ENCODE measurements at regions not wholly inside any gene's neighbourhood (a gene's known extent, or its start where the extent isn't known, plus 50 kb on each side); places are given as distances from the start of the nearest gene placed in this dataset.

- DNase-seq (ENCODE audit: low read depth): no peak
Observed at GRCh38 chr6:44560458-44561059, 173.1 kb downstream of the CDC5L start.

GRCh38 chr6:44561060-44561623 lies 173.6 kb downstream of the CDC5L start:
- no peak for DNase-seq (ENCODE audit: low read depth)

- no peak for DNase-seq (ENCODE audit: low read depth)
Observed at GRCh38 chr6:44561832-44562665, 174.5 kb downstream of the CDC5L start.

GRCh38 chr6:44563397-44563796 lies 175.9 kb downstream of the CDC5L start:
- no peak for DNase-seq (ENCODE audit: low read depth)

GRCh38 chr6:44564906-44565524 lies 177.5 kb downstream of the CDC5L start:
- no peak for DNase-seq (ENCODE audit: low read depth)

GRCh38 chr6:44567406-44567805 lies 179.9 kb downstream of the CDC5L start:
- DNase-seq (ENCODE audit: low read depth): no peak

GRCh38 chr6:44569131-44569530 lies 181.6 kb downstream of the CDC5L start:
- no peak for DNase-seq (ENCODE audit: low read depth)

GRCh38 chr6:44569931-44570385 lies 182.5 kb downstream of the CDC5L start:
- no peak for DNase-seq (ENCODE audit: low read depth)

GRCh38 chr6:44571510-44571909 lies 184.0 kb downstream of the CDC5L start:
- DNase-seq (ENCODE audit: low read depth): no peak

GRCh38 chr6:44572346-44572745 lies 184.8 kb downstream of the CDC5L start:
- DNase-seq (ENCODE audit: low read depth): no peak

- DNase-seq (ENCODE audit: low read depth): no peak
Observed at GRCh38 chr6:44575644-44576043, 188.1 kb downstream of the CDC5L start.

GRCh38 chr6:44576132-44576631 lies 188.7 kb downstream of the CDC5L start:
- DNase-seq (ENCODE audit: low read depth): no peak

- no peak for DNase-seq (ENCODE audit: low read depth)
Observed at GRCh38 chr6:44580901-44581300, 193.4 kb downstream of the CDC5L start.

GRCh38 chr6:44582930-44583329 lies 195.4 kb downstream of the CDC5L start:
- DNase-seq (ENCODE audit: low read depth): no peak

- DNase-seq (ENCODE audit: low read depth): no peak
Observed at GRCh38 chr6:44590471-44590870, 203.0 kb downstream of the CDC5L start.

GRCh38 chr6:44593539-44593944 lies 206.0 kb downstream of the CDC5L start:
- peak; percentile 28 for DNase-seq (ENCODE audit: low read depth)

- DNase-seq (ENCODE audit: low read depth): no peak
Observed at GRCh38 chr6:44594481-44594880, 207.0 kb downstream of the CDC5L start.

GRCh38 chr6:44598679-44599078 lies 211.2 kb downstream of the CDC5L start:
- no peak for DNase-seq (ENCODE audit: low read depth)

- DNase-seq (ENCODE audit: low read depth): no peak
Observed at GRCh38 chr6:44599672-44600071, 212.2 kb downstream of the CDC5L start.

- no peak for DNase-seq (ENCODE audit: low read depth)
Observed at GRCh38 chr6:44603044-44603686, 215.7 kb downstream of the CDC5L start.

GRCh38 chr6:44606504-44606903 lies 219.0 kb downstream of the CDC5L start:
- DNase-seq (ENCODE audit: low read depth): no peak

GRCh38 chr6:44606976-44607375 lies 219.5 kb downstream of the CDC5L start:
- no peak for DNase-seq (ENCODE audit: low read depth)

All from T follicular helper cell (primary cell).